BJ (cell line): ENCODE measurements at regions not wholly inside any gene's neighbourhood (a gene's known extent, or its start where the extent isn't known, plus 50 kb on each side); places are given as distances from the start of the nearest gene placed in this dataset.

ENCODE experiments used
- CTCF ChIA-PET: fragments of 350-600 bp; formaldehyde crosslinking; extraction: SDS; loops from one replicate; lab custom pipeline; 2021; ENCODE audit warnings: antibody characterized with exemption, inconsistent platforms; lab: Yijun Ruan, JAX
- POLR2A ChIA-PET: fragments of 300-600 bp; sonication (Branson Sonifier 250); formaldehyde crosslinking; extraction: SDS; loops from one replicate; lab custom pipeline; 2021; ENCODE audit warnings: antibody characterized with exemption; lab: Charles Lee
- DNase-seq: peaks from one replicate; pipeline ENCODE4 v3.0.0-alpha.2; 2011; ENCODE audit warnings: low read depth
- H3K27me3 ChIP-seq: 2 replicates; pipeline ENCODE4 v1.6.0; 2011; ENCODE audit warnings: low read length; ENCODE audit not compliant: control insufficient read depth, insufficient read depth
- H3K36me3 ChIP-seq: 2 replicates; pipeline ENCODE4 v1.5.1; 2011; ENCODE audit warnings: low read length; ENCODE audit not compliant: control insufficient read depth, insufficient read depth
- H3K4me3 ChIP-seq: 2 replicates; pipeline ENCODE4 v1.5.1; 2011; ENCODE audit warnings: low read depth, mild to moderate bottlenecking, control low read depth, low read length
- CTCF ChIP-seq: IDR thresholded peaks from 2 replicates; pipeline ENCODE4 v1.5.1; 2011; ENCODE audit warnings: low read depth, mild to moderate bottlenecking, control low read depth, inconsistent platforms, low read length, moderate library complexity; ENCODE audit not compliant: insufficient read depth

DNA sequence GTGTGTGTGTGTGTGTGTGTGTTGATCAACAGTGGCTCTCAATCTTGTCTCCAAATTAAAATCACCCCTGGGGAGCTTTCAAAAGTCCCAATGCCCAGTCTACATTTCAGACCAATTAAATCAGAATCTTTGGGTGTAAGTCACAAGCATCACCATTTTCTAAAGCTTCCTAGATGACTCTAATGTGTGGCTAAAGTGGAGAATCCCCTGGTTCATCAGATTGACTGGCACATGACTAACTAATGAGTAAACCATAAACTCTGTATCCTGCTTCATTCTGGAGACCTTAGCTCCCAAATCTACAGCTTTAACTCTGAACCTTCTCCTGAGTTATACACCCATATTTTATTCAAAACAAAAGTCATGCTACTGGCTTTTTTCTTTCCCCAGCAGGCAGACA is 131.3 kb downstream of the SUCLA2 start:
- Histone ChIP-seq H3K36me3 (no peaks in the 10 kb centered on the region), H3K4me3 (no peak overlapping the region), H3K27me3 (no peaks in the 10 kb centered on the region)
- POLR2A ChIA-PET: no interaction called here
- DNase-seq: no peak
- CTCF ChIA-PET: no interaction called here
- TF ChIP-seq CTCF: no peak

GRCh38 chr13:47865883-47866282 is 135.2 kb downstream of the SUCLA2 start:
- ChIA-PET CTCF (no interaction called here), POLR2A (no interaction called here)
- Histone ChIP-seq H3K4me3 (no peak overlapping the region), H3K27me3 (no peaks in the 10 kb centered on the region), H3K36me3 (no peaks in the 10 kb centered on the region)
- no peak for TF ChIP-seq CTCF
- DNase-seq: no peak

DNA sequence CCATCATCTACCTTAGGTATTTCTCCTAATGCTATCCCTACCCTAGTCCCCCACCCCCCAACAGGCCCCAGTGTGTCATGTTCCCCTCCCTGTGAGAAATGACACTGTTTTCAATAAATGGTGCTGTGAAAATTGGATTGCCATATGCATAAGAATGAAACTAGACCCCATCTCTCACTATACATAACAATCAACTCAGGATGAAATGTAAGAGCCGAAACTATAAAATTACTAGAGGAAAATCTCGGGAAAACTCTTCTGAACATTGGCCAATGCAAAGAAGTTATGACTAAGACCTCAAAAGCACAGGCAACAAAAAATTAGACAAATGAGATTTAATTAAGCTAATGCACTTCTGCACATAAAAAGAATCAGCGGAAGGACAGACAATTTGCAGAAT is 138.2 kb downstream of the SUCLA2 start:
- H3K4me3 ChIP-seq: no peak overlapping the region
- POLR2A ChIA-PET: no interaction called here
- no peaks in the 10 kb centered on the region for H3K36me3 ChIP-seq
- no peak for TF ChIP-seq CTCF
- CTCF ChIA-PET: interaction anchor here (0.7 kb wide), 1 partner anchor 33 kb away, joined by 3 read pairs; no protein-coding TSS in a partner anchor
- no peaks in the 10 kb centered on the region for H3K27me3 ChIP-seq
- no peak for DNase-seq

GRCh38 chr13:47859165-47859564 is 141.9 kb downstream of the SUCLA2 start:
- no peak for TF ChIP-seq CTCF
- CTCF ChIA-PET: interaction anchor here (0.9 to 1.6 kb wide), 3 partner anchors 16 to 22 kb away, joined by 3 to 4 read pairs (median 3); no protein-coding TSS in a partner anchor
- no peaks in the 10 kb centered on the region for H3K36me3 ChIP-seq
- no peak for DNase-seq
- no peak overlapping the region for H3K4me3 ChIP-seq
- POLR2A ChIA-PET: no interaction called here
- H3K27me3 ChIP-seq: no peaks in the 10 kb centered on the region

- Histone ChIP-seq H3K27me3 (no peaks in the 10 kb centered on the region; the same call in 1 of the 2 replicates), H3K4me3 (no peak overlapping the region), H3K36me3 (no peaks in the 10 kb centered on the region)
- POLR2A ChIA-PET: no interaction called here
- CTCF ChIA-PET: interaction anchor here (0.9 to 1.5 kb wide), 3 partner anchors 9 to 20 kb away, joined by 3 read pairs; no protein-coding TSS in a partner anchor
- no peak for DNase-seq
- TF ChIP-seq CTCF: no peak
These were observed 142.7 kb downstream of the SUCLA2 start for GRCh38 chr13:47858042-47859025.
